ENCODE measurements at regions not wholly inside any gene's neighbourhood (a gene's known extent, or its start where the extent isn't known, plus 50 kb on each side); places are given as distances from the start of the nearest gene placed in this dataset.
"Not testable (repeated sequence)": the region's sequence is repeated elsewhere in the genome, so short reads cannot be mapped to it uniquely, and the experiment has no call there.

GRCh38 chr5:12586406-12586805 lies 682.2 kb upstream of the CTNND2 start:
- no peak overlapping the region for H3K9ac ChIP-seq (ENCODE audit: low read length)
- H3K4me3 ChIP-seq (ENCODE audit: low read depth, low read length) = no peak overlapping the region
- no peak overlapping the region for H3K27ac ChIP-seq (ENCODE audit: low read depth, low read length)
- H3K36me3 ChIP-seq (ENCODE audit: control insufficient read depth, insufficient read depth, low read length) = no peaks in the 10 kb centered on the region
- no peaks in the 10 kb centered on the region for H3K4me1 ChIP-seq (ENCODE audit: control insufficient read depth, insufficient read depth, low read length)
- H3K9me3 ChIP-seq (ENCODE audit: control insufficient read depth, insufficient read depth, low read depth, low read length) = peaks cover 11% of the 10 kb centered on the region; the same call in 1 of the 2 replicates
- H3K27me3 ChIP-seq (ENCODE audit: control insufficient read depth, insufficient read depth, low read length) = no peaks in the 10 kb centered on the region

DNA sequence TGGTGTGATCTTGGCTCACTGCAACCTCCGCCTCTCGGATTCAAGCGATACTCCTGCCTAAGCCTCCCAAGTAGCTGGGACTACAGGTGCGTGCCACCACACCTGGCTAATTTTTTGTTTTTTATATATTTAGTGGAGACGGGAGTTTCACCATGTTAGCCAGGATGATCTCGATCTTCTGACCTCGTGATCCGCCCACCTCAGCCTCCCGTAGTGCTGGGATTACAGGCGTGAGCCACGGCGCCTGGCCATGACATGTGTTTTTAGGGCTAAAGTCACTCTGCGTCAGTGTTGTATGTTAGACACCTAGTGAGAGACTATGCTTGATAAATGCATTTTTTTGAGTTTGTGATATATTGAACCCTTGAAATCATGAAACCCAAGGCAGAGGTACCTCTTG lies 674.6 kb upstream of the CTNND2 start:
- not testable (repeated sequence) for H3K36me3 ChIP-seq (ENCODE audit: control insufficient read depth, insufficient read depth, low read length); H3K9me3 ChIP-seq (ENCODE audit: control insufficient read depth, insufficient read depth, low read depth, low read length); H3K9ac ChIP-seq (ENCODE audit: low read length)

GRCh38 chr5:12576953-12577352 lies 672.7 kb upstream of the CTNND2 start:
- H3K9ac ChIP-seq (ENCODE audit: low read length); H3K36me3 ChIP-seq (ENCODE audit: control insufficient read depth, insufficient read depth, low read length); H3K9me3 ChIP-seq (ENCODE audit: control insufficient read depth, insufficient read depth, low read depth, low read length); H3K27ac ChIP-seq (ENCODE audit: low read depth, low read length); H3K4me3 ChIP-seq (ENCODE audit: low read depth, low read length); H3K4me1 ChIP-seq (ENCODE audit: control insufficient read depth, insufficient read depth, low read length); H3K27me3 ChIP-seq (ENCODE audit: control insufficient read depth, insufficient read depth, low read length): not testable (repeated sequence)

More for the DNA sequence above, 674.6 kb upstream of the CTNND2 start:
- not testable (repeated sequence) for H3K4me3 ChIP-seq (ENCODE audit: low read depth, low read length); H3K27me3 ChIP-seq (ENCODE audit: control insufficient read depth, insufficient read depth, low read length); H3K27ac ChIP-seq (ENCODE audit: low read depth, low read length); H3K4me1 ChIP-seq (ENCODE audit: control insufficient read depth, insufficient read depth, low read length)

- H3K4me1 ChIP-seq (ENCODE audit: control insufficient read depth, insufficient read depth, low read length); H3K27me3 ChIP-seq (ENCODE audit: control insufficient read depth, insufficient read depth, low read length); H3K9ac ChIP-seq (ENCODE audit: low read length); H3K36me3 ChIP-seq (ENCODE audit: control insufficient read depth, insufficient read depth, low read length); H3K4me3 ChIP-seq (ENCODE audit: low read depth, low read length); H3K27ac ChIP-seq (ENCODE audit: low read depth, low read length); H3K9me3 ChIP-seq (ENCODE audit: control insufficient read depth, insufficient read depth, low read depth, low read length): not testable (repeated sequence)
Measured at GRCh38 chr5:12574298-12575093, 670.2 kb upstream of the CTNND2 start.

GRCh38 chr5:12573916-12574297 lies 669.7 kb upstream of the CTNND2 start:
- H3K9ac ChIP-seq (ENCODE audit: low read length); H3K36me3 ChIP-seq (ENCODE audit: control insufficient read depth, insufficient read depth, low read length); H3K27me3 ChIP-seq (ENCODE audit: control insufficient read depth, insufficient read depth, low read length); H3K9me3 ChIP-seq (ENCODE audit: control insufficient read depth, insufficient read depth, low read depth, low read length); H3K4me3 ChIP-seq (ENCODE audit: low read depth, low read length); H3K27ac ChIP-seq (ENCODE audit: low read depth, low read length); H3K4me1 ChIP-seq (ENCODE audit: control insufficient read depth, insufficient read depth, low read length): not testable (repeated sequence)

GRCh38 chr5:12570688-12571087 lies 666.4 kb upstream of the CTNND2 start:
- H3K9me3 ChIP-seq (ENCODE audit: control insufficient read depth, insufficient read depth, low read depth, low read length) = 0 out of 2 replicates have a peak, but pooled peaks cover 6% of the 10 kb centered on the region
- no peak overlapping the region for H3K27ac ChIP-seq (ENCODE audit: low read depth, low read length)
- no peak overlapping the region for H3K4me3 ChIP-seq (ENCODE audit: low read depth, low read length)
- H3K4me1 ChIP-seq (ENCODE audit: control insufficient read depth, insufficient read depth, low read length) = no peaks in the 10 kb centered on the region
- no peaks in the 10 kb centered on the region for H3K36me3 ChIP-seq (ENCODE audit: control insufficient read depth, insufficient read depth, low read length)
- no peak overlapping the region for H3K9ac ChIP-seq (ENCODE audit: low read length)
- no peaks in the 10 kb centered on the region for H3K27me3 ChIP-seq (ENCODE audit: control insufficient read depth, insufficient read depth, low read length)

DNA sequence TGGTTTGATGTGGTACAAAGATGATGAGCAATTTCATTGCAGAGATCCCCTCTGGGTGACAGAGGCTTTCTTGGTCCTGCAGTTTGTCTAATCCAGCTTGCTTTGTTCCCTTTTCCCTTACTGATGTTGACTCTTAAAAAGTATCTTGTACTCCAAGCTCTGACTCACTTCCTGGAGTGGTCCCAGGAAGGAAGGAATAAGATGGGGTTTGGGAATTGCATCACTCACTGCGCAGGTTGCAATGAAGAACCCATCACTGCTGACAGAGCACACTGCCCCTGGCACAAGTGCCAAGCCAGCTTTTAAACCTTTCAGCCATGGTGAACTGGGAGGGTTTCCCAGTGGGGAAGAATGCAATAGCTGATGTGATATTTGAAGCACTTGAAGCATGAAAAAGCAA lies 662.2 kb upstream of the CTNND2 start:
- Histone ChIP-seq H3K9ac (ENCODE audit: low read length) (no peak overlapping the region), H3K4me1 (ENCODE audit: control insufficient read depth, insufficient read depth, low read length) (no peaks in the 10 kb centered on the region), H3K9me3 (ENCODE audit: control insufficient read depth, insufficient read depth, low read depth, low read length) (peaks cover 14% of the 10 kb centered on the region; the same call in 1 of the 2 replicates), H3K27me3 (ENCODE audit: control insufficient read depth, insufficient read depth, low read length) (no peaks in the 10 kb centered on the region), H3K4me3 (ENCODE audit: low read depth, low read length) (no peak overlapping the region), H3K36me3 (ENCODE audit: control insufficient read depth, insufficient read depth, low read length) (no peaks in the 10 kb centered on the region), H3K27ac (ENCODE audit: low read depth, low read length) (no peak overlapping the region)

GRCh38 chr5:12557012-12557411 lies 652.8 kb upstream of the CTNND2 start:
- Histone ChIP-seq H3K4me1 (ENCODE audit: control insufficient read depth, insufficient read depth, low read length) (no peaks in the 10 kb centered on the region), H3K9me3 (ENCODE audit: control insufficient read depth, insufficient read depth, low read depth, low read length) (no peaks in the 10 kb centered on the region), H3K27me3 (ENCODE audit: control insufficient read depth, insufficient read depth, low read length) (no peaks in the 10 kb centered on the region), H3K4me3 (ENCODE audit: low read depth, low read length) (no peak overlapping the region), H3K36me3 (ENCODE audit: control insufficient read depth, insufficient read depth, low read length) (no peaks in the 10 kb centered on the region), H3K27ac (ENCODE audit: low read depth, low read length) (no peak overlapping the region), H3K9ac (ENCODE audit: low read length) (no peak overlapping the region)

- no peaks in the 10 kb centered on the region for H3K9me3 ChIP-seq (ENCODE audit: control insufficient read depth, insufficient read depth, low read depth, low read length)
- H3K4me1 ChIP-seq (ENCODE audit: control insufficient read depth, insufficient read depth, low read length) = no peaks in the 10 kb centered on the region
- H3K27ac ChIP-seq (ENCODE audit: low read depth, low read length) = no peak overlapping the region
- no peak overlapping the region for H3K4me3 ChIP-seq (ENCODE audit: low read depth, low read length)
- H3K9ac ChIP-seq (ENCODE audit: low read length) = no peak overlapping the region
- H3K27me3 ChIP-seq (ENCODE audit: control insufficient read depth, insufficient read depth, low read length) = no peaks in the 10 kb centered on the region
- no peaks in the 10 kb centered on the region for H3K36me3 ChIP-seq (ENCODE audit: control insufficient read depth, insufficient read depth, low read length)
Measured at GRCh38 chr5:12526113-12526512, 621.9 kb upstream of the CTNND2 start.

DNA sequence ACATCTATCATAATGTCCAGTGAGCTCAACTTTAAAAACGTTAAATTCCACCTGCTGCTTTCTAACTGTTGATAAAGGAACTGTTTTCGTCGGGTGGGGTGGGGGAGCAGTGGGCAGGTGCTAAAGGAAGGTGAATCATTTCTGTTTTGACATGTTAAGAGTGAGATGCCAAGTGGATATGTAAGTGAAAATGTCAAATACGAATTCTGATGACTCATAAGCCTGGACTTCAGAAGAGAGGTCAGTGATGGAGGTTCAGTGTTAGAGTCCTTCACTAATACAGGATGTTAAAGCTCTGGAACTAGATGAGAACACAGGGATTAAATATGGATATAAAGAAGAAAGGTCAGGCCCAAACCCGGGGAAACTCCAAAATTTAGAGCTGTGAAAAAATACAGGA lies 617.9 kb upstream of the CTNND2 start:
- no peak overlapping the region for H3K4me3 ChIP-seq (ENCODE audit: low read depth, low read length)
- H3K27ac ChIP-seq (ENCODE audit: low read depth, low read length) = no peak overlapping the region
- H3K27me3 ChIP-seq (ENCODE audit: control insufficient read depth, insufficient read depth, low read length) = no peaks in the 10 kb centered on the region
- H3K9ac ChIP-seq (ENCODE audit: low read length) = no peak overlapping the region
- no peaks in the 10 kb centered on the region for H3K4me1 ChIP-seq (ENCODE audit: control insufficient read depth, insufficient read depth, low read length)
- H3K36me3 ChIP-seq (ENCODE audit: control insufficient read depth, insufficient read depth, low read length) = no peaks in the 10 kb centered on the region
- H3K9me3 ChIP-seq (ENCODE audit: control insufficient read depth, insufficient read depth, low read depth, low read length) = peaks cover 9% of the 10 kb centered on the region

DNA sequence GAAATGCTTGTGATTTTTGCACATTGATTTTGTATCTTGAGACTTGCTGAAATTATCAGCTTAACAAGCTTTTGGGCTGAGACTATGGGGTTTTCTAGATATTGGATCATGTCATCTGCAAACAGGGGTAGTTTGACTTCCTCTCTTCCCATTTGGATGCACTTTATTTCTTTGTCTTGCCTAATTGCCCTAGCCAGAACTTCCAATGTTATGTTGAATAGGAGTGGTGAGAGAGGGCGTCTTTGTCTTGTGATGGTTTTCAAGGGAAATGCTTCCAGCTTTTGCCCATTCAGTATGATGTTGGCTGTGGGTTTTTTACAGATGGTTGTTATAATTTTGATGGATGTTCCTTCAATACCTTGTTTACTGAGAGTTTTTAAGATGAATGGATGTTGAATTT lies 600.7 kb upstream of the CTNND2 start:
- not testable (repeated sequence) for H3K27me3 ChIP-seq (ENCODE audit: control insufficient read depth, insufficient read depth, low read length); H3K4me3 ChIP-seq (ENCODE audit: low read depth, low read length); H3K36me3 ChIP-seq (ENCODE audit: control insufficient read depth, insufficient read depth, low read length); H3K9ac ChIP-seq (ENCODE audit: low read length)
- Histone ChIP-seq H3K27ac (ENCODE audit: low read depth, low read length) (peak overlapping the region; percentile 46), H3K4me1 (ENCODE audit: control insufficient read depth, insufficient read depth, low read length) (peaks cover 14% of the 10 kb centered on the region; the same call in 1 of the 2 replicates), H3K9me3 (ENCODE audit: control insufficient read depth, insufficient read depth, low read depth, low read length) (peaks cover 30% of the 10 kb centered on the region; the same call in 1 of the 2 replicates)

Measured in HUES6 (cell line).